WTC11 (cell line): ENCODE measurements at regions not wholly inside any gene's neighbourhood (a gene's known extent, or its start where the extent isn't known, plus 50 kb on each side); places are given as distances from the start of the nearest gene placed in this dataset.

ENCODE experiments used
- ATAC-seq: fragments of 200-7000 bp; cut with Tn5 transposase; 2 replicates; pipeline ENCODE4 v1.10.0; 2021; ENCODE audit warnings: mild to moderate bottlenecking, moderate library complexity
- CTCF ChIA-PET: fragments of 300-600 bp; sonication (Branson Sonifier 250); formaldehyde crosslinking; loops from one replicate; lab custom pipeline; 2021; ENCODE audit warnings: antibody characterized with exemption; lab: Charles Lee
- POLR2A ChIA-PET: fragments of 350-600 bp; sonication (Branson Sonifier 250); formaldehyde crosslinking; loops from one replicate; lab custom pipeline; 2021; ENCODE audit warnings: antibody characterized with exemption; lab: Charles Lee
- DNase-seq: peaks from one replicate; pipeline ENCODE4 v3.0.0; 2021; ENCODE audit warnings: low spot score
- H3K27ac Mint-ChIP-seq: 2 replicates; pipeline ENCODE4 v1.8.0; 2021; ENCODE audit warnings: mixed read lengths
- H3K27me3 Mint-ChIP-seq: 2 replicates; pipeline ENCODE4 v1.8.0; 2021; ENCODE audit warnings: low read depth, mild to moderate bottlenecking, moderate library complexity, mixed read lengths
- H3K36me3 Mint-ChIP-seq: 2 replicates; pipeline ENCODE4 v1.8.0; 2021; ENCODE audit warnings: mixed read lengths
- H3K4me1 Mint-ChIP-seq: 2 replicates; pipeline ENCODE4 v1.8.0; 2022; ENCODE audit warnings: mixed read lengths
- H3K4me3 Mint-ChIP-seq: 2 replicates; pipeline ENCODE4 v1.8.0; 2021; ENCODE audit warnings: mild to moderate bottlenecking, moderate library complexity, mixed read lengths
- H3K9me3 Mint-ChIP-seq: 2 replicates; pipeline ENCODE4 v1.8.0; 2021; ENCODE audit warnings: mixed read lengths
- CREB1 ChIP-seq: sonication (generic); formaldehyde crosslinking; IDR thresholded peaks from 2 replicates; pipeline ENCODE4 v1.8.0; 2023; ENCODE audit warnings: mild to moderate bottlenecking, missing genetic modification reagents
- FOXP1 ChIP-seq: sonication (generic); formaldehyde crosslinking; IDR thresholded peaks from 2 replicates; pipeline ENCODE4 v1.8.0; 2022; ENCODE audit warnings: missing genetic modification reagents, mild to moderate bottlenecking, moderate library complexity, borderline replicate concordance
- IRF2 ChIP-seq: sonication (generic); formaldehyde crosslinking; IDR thresholded peaks from 2 replicates; pipeline ENCODE4 v1.8.0; 2022; ENCODE audit warnings: low read depth, missing genetic modification reagents, borderline replicate concordance
- JAZF1 ChIP-seq: fragments of 250-450 bp; sonication (Bioruptor Pico); IDR thresholded peaks from 2 replicates; pipeline ENCODE4 v1.9.0; 2021; ENCODE audit warnings: moderate library complexity, mild to moderate bottlenecking, inconsistent platforms
- MXD4 ChIP-seq: fragments of 250-450 bp; sonication (Bioruptor Pico); IDR thresholded peaks from 2 replicates; pipeline ENCODE4 v1.8.0; 2021; ENCODE audit warnings: mild to moderate bottlenecking, moderate library complexity, borderline replicate concordance
- PRRX2 ChIP-seq: fragments of 250-450 bp; sonication (Bioruptor Pico); IDR thresholded peaks from 2 replicates; pipeline ENCODE4 v1.8.0; 2021; ENCODE audit warnings: mild to moderate bottlenecking
- SP1 ChIP-seq: sonication (generic); formaldehyde crosslinking; conservative IDR thresholded peaks from 2 replicates; pipeline ENCODE4 v1.8.1; 2022; ENCODE audit warnings: missing genetic modification reagents
- TCF7 ChIP-seq: sonication (generic); formaldehyde crosslinking; IDR thresholded peaks from 2 replicates; pipeline ENCODE4 v1.8.0; 2022; ENCODE audit warnings: mild to moderate bottlenecking, low read depth, missing genetic modification reagents, moderate library complexity
- TEAD4 ChIP-seq: sonication (generic); formaldehyde crosslinking; IDR thresholded peaks from 2 replicates; pipeline ENCODE4 v1.8.0; 2022; ENCODE audit warnings: mild to moderate bottlenecking, missing genetic modification reagents
- ZNF138 ChIP-seq: sonication (generic); formaldehyde crosslinking; conservative IDR thresholded peaks from 2 replicates; pipeline ENCODE4 v1.8.1; 2022; ENCODE audit warnings: mild to moderate bottlenecking, moderate library complexity, missing genetic modification reagents
- ZNF263 ChIP-seq: sonication (generic); formaldehyde crosslinking; IDR thresholded peaks from 2 replicates; pipeline ENCODE4 v1.8.1; 2022; ENCODE audit warnings: low read depth, mild to moderate bottlenecking, moderate library complexity, missing genetic modification reagents
- ZNF317 ChIP-seq: sonication (generic); formaldehyde crosslinking; IDR thresholded peaks from 2 replicates; pipeline ENCODE4 v1.8.1; 2023; ENCODE audit warnings: low read depth, mild to moderate bottlenecking, moderate library complexity, missing genetic modification reagents, borderline replicate concordance
- TF ChIP-seq, protein P1 (sequence below): sonication (generic); formaldehyde crosslinking; IDR thresholded peaks from 2 replicates; pipeline ENCODE4 v1.8.1; 2022; ENCODE audit warnings: mild to moderate bottlenecking, missing genetic modification reagents, moderate library complexity, borderline replicate concordance
- TF ChIP-seq, protein P2 (sequence below): fragments of 250-450 bp; sonication (Bioruptor Pico); IDR thresholded peaks from 2 replicates; pipeline ENCODE4 v1.9.0; 2021; ENCODE audit warnings: mild to moderate bottlenecking
- TF ChIP-seq, protein P3 (sequence below): sonication (generic); formaldehyde crosslinking; IDR thresholded peaks from 2 replicates; pipeline ENCODE4 v1.8.1; 2022; ENCODE audit warnings: low read depth, mild to moderate bottlenecking, moderate library complexity, missing genetic modification reagents, borderline replicate concordance
- TF ChIP-seq, protein P4 (sequence below): sonication (generic); formaldehyde crosslinking; IDR thresholded peaks from 2 replicates; pipeline ENCODE4 v1.8.0; 2022; ENCODE audit warnings: mild to moderate bottlenecking, missing genetic modification reagents

DNA sequence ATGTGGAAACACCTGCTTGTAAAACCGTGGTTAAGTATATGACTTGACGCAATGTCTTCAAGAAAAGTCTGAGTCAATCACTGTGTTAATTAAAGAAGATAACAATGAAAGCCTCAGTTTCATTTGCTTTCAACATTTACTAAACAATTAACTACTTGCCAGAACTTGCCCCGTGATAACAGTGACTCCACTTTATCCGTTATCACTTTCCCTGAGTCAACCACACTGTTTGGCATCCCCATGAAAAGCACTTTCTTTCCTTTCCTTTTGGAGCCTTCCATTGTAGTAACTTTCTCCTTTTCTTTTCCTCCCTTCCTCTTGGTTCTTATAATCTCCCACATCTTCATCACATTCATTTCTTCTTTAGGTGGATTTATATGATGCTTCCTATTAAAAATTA is 435.1 kb upstream of the GOT2 start:
- no peak for TF ChIP-seq PRRX2
- no peak for TF ChIP-seq FOXP1 (CRISPR knock-in tag)
- TF ChIP-seq CREB1 (CRISPR knock-in tag) = no peak
- no peak for TF ChIP-seq MXD4 (CRISPR knock-in tag)
- TF ChIP-seq, protein P1, sequence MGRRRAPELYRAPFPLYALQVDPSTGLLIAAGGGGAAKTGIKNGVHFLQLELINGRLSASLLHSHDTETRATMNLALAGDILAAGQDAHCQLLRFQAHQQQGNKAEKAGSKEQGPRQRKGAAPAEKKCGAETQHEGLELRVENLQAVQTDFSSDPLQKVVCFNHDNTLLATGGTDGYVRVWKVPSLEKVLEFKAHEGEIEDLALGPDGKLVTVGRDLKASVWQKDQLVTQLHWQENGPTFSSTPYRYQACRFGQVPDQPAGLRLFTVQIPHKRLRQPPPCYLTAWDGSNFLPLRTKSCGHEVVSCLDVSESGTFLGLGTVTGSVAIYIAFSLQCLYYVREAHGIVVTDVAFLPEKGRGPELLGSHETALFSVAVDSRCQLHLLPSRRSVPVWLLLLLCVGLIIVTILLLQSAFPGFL (CRISPR knock-in tag) = no peak
- no peak for TF ChIP-seq ZNF138
- TF ChIP-seq ZNF263 (CRISPR knock-in tag) = no peak
- ATAC-seq = no peak
- H3K27me3 Mint-ChIP-seq = no peaks in the 10 kb centered on the region
- H3K36me3 Mint-ChIP-seq = 0 out of 2 replicates have a peak, but pooled peaks cover 5% of the 10 kb centered on the region
- H3K9me3 Mint-ChIP-seq = peaks cover 18% of the 10 kb centered on the region
- ChIA-PET POLR2A (no interaction called here), CTCF (interaction anchor here (0.6 kb wide), 1 partner anchor 20 kb away, joined by 3 read pairs; no protein-coding TSS in a partner anchor)
- DNase-seq = no peak
- peak overlapping the region; percentile 44 for H3K27ac Mint-ChIP-seq
- no peak overlapping the region for H3K4me3 Mint-ChIP-seq
- H3K4me1 Mint-ChIP-seq = peaks cover 46% of the 10 kb centered on the region

DNA sequence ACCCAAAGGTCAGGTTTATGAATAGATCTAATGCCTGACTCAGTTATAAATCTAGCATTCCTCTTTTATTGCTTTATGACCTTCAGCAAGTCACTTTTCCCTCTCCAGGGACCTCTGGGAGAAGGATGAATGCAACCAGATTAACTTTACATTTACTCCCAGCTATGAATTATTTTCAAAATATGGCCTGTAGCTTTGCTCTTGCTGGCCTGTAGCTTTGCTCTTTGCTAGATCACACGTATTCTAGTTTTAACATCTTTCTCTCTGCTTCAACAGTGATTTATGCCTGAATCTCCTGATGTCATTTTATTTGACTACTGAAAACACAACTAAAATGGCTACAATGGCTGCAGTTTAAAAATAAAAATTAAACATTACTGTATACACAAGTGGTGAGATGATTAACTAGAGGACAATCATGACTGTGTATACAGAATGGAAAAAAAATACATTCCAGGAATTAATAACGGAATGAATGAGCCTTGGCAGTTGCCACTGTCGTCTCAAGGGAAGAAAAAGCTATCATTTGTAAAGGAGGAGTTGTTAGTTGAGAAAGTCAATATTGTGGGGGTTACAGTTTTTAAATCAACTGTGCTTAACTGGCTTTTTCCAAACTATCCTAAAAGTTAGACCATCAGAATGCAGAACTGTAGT is 434.5 kb upstream of the GOT2 start:
- DNase-seq (no peak), ATAC-seq (no peak)
- Mint-ChIP-seq H3K4me1 (peaks cover 44% of the 10 kb centered on the region), H3K27me3 (no peaks in the 10 kb centered on the region), H3K4me3 (no peak overlapping the region), H3K9me3 (peaks cover 18% of the 10 kb centered on the region), H3K27ac (no peak overlapping the region; the same call in none of the 2 replicates), H3K36me3 (0 out of 2 replicates have a peak, but pooled peaks cover 5% of the 10 kb centered on the region)
- no peak for TF ChIP-seq ZNF317
- TF ChIP-seq CREB1 (CRISPR knock-in tag) = no peak
- no peak for TF ChIP-seq ZNF138
- TF ChIP-seq IRF2 (CRISPR knock-in tag) = no peak
- no peak for TF ChIP-seq SP1
- TF ChIP-seq, protein P2, sequence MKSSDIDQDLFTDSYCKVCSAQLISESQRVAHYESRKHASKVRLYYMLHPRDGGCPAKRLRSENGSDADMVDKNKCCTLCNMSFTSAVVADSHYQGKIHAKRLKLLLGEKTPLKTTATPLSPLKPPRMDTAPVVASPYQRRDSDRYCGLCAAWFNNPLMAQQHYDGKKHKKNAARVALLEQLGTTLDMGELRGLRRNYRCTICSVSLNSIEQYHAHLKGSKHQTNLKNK = no peak
- no peak for TF ChIP-seq JAZF1 (CRISPR knock-in tag)
- TF ChIP-seq, protein P3, sequence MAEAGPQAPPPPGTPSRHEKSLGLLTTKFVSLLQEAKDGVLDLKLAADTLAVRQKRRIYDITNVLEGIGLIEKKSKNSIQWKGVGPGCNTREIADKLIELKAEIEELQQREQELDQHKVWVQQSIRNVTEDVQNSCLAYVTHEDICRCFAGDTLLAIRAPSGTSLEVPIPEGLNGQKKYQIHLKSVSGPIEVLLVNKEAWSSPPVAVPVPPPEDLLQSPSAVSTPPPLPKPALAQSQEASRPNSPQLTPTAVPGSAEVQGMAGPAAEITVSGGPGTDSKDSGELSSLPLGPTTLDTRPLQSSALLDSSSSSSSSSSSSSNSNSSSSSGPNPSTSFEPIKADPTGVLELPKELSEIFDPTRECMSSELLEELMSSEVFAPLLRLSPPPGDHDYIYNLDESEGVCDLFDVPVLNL (CRISPR knock-in tag) = no peak
- ChIA-PET POLR2A (no interaction called here), CTCF (no interaction called here)

DNA sequence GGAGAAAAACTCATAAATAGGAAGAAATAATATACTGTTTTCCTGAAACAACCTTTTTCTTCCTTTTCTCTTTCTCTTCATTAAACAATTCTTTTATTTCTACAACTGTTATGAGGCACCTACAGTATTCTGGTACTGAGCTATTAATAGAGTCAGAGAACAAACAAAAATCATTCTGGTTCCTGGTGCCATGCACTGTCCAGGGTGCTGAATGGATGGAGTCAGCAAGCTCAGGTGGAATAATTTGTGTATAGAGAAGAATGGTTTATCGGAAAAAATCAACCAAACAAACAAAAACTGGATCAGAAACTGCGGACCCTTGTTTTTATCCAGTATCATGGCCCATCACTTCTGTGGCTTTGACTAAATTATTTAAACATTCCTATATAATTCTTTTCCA is 430.3 kb upstream of the GOT2 start:
- no peaks in the 10 kb centered on the region for H3K27me3 Mint-ChIP-seq
- CTCF ChIA-PET = interaction anchor here (0.7 kb wide), 1 partner anchor 104 kb away, joined by 3 read pairs; no protein-coding TSS in a partner anchor
- ATAC-seq = no peak
- TF ChIP-seq TEAD4 (no peak), TCF7 (CRISPR knock-in tag) (no peak), ZNF317 (no peak)
- TF ChIP-seq, protein P4, sequence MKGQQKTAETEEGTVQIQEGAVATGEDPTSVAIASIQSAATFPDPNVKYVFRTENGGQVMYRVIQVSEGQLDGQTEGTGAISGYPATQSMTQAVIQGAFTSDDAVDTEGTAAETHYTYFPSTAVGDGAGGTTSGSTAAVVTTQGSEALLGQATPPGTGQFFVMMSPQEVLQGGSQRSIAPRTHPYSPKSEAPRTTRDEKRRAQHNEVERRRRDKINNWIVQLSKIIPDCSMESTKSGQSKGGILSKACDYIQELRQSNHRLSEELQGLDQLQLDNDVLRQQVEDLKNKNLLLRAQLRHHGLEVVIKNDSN (CRISPR knock-in tag) = peak; percentile 24; the same call in 1 of the 2 replicates
- TF ChIP-seq, all 79 proteins: peak for 1
- Mint-ChIP-seq H3K27ac (no peak overlapping the region), H3K36me3 (0 out of 2 replicates have a peak, but pooled peaks cover 5% of the 10 kb centered on the region), H3K4me3 (no peak overlapping the region), H3K9me3 (peaks cover 13% of the 10 kb centered on the region), H3K4me1 (peaks cover 26% of the 10 kb centered on the region)
- peak; percentile 22 for DNase-seq
- POLR2A ChIA-PET = interaction anchor here (0.6 kb wide), 1 partner anchor 1926 kb away, joined by 7 read pairs; no protein-coding TSS in a partner anchor
